GM21528 (cell line): ENCODE measurements at regions not wholly inside any gene's neighbourhood (a gene's known extent, or its start where the extent isn't known, plus 50 kb on each side); places are given as distances from the start of the nearest gene placed in this dataset.
"Not testable (repeated sequence)": the region's sequence is repeated elsewhere in the genome, so short reads cannot be mapped to it uniquely, and the experiment has no call there.

ENCODE experiments used
- ATAC-seq: cut with Tn5 transposase; IDR thresholded peaks from one replicate; pipeline ENCODE4 v1.9.1; 2021; ENCODE audit warnings: mild to moderate bottlenecking, moderate library complexity; ENCODE audit not compliant: unreplicated experiment, low FRiP score

GRCh38 chr6:84582997-84583396, 181.4 kb downstream of the TBX18 start:
- no peak for ATAC-seq

GRCh38 chr6:84581494-84582259, 182.7 kb downstream of the TBX18 start:
- ATAC-seq, result no peak

- no peak for ATAC-seq
These were observed 185.0 kb downstream of the TBX18 start for GRCh38 chr6:84579404-84579803.

GRCh38 chr6:84576029-84576428, 188.4 kb downstream of the TBX18 start:
- ATAC-seq, result no peak

- ATAC-seq, result peak; percentile 93
These were observed 189.1 kb downstream of the TBX18 start for GRCh38 chr6:84575264-84575663.

- no peak for ATAC-seq
These were observed 194.5 kb downstream of the TBX18 start for GRCh38 chr6:84569882-84570281.

- ATAC-seq, result no peak
These were observed 195.4 kb downstream of the TBX18 start for GRCh38 chr6:84568971-84569370.

- ATAC-seq, result not testable (repeated sequence)
These were observed 198.7 kb downstream of the TBX18 start for GRCh38 chr6:84565718-84566117.

- ATAC-seq, result no peak
These were observed 203.7 kb downstream of the TBX18 start for GRCh38 chr6:84560436-84561390.

GRCh38 chr6:84556541-84557335, 207.7 kb downstream of the TBX18 start:
- no peak for ATAC-seq

- no peak for ATAC-seq
These were observed 209.7 kb downstream of the TBX18 start for GRCh38 chr6:84554706-84555105.

- no peak for ATAC-seq
These were observed 210.3 kb downstream of the TBX18 start for GRCh38 chr6:84554074-84554473.

GRCh38 chr6:84553527-84553926, 210.9 kb downstream of the TBX18 start:
- ATAC-seq, result no peak

- no peak for ATAC-seq
These were observed 212.6 kb downstream of the TBX18 start for GRCh38 chr6:84551797-84552196.

- no peak for ATAC-seq
These were observed 214.5 kb downstream of the TBX18 start for GRCh38 chr6:84549917-84550316.

GRCh38 chr6:84547341-84547801, 217.0 kb downstream of the TBX18 start:
- ATAC-seq, result no peak

GRCh38 chr6:84546427-84546914, 217.9 kb downstream of the TBX18 start:
- no peak for ATAC-seq

GRCh38 chr6:84539122-84539856, 225.1 kb downstream of the TBX18 start:
- no peak for ATAC-seq

GRCh38 chr6:84536885-84537638, 227.3 kb downstream of the TBX18 start:
- ATAC-seq, result no peak
